GM18861 (cell line): ENCODE measurements at regions not wholly inside any gene's neighbourhood (a gene's known extent, or its start where the extent isn't known, plus 50 kb on each side); places are given as distances from the start of the nearest gene placed in this dataset.
"Not testable (repeated sequence)": the region's sequence is repeated elsewhere in the genome, so short reads cannot be mapped to it uniquely, and the experiment has no call there.

Experiments used
- ATAC-seq: cut with Tn5 transposase; IDR thresholded peaks from one replicate; pipeline ENCODE4 v1.9.1; 2021; ENCODE audit not compliant: unreplicated experiment

DNA sequence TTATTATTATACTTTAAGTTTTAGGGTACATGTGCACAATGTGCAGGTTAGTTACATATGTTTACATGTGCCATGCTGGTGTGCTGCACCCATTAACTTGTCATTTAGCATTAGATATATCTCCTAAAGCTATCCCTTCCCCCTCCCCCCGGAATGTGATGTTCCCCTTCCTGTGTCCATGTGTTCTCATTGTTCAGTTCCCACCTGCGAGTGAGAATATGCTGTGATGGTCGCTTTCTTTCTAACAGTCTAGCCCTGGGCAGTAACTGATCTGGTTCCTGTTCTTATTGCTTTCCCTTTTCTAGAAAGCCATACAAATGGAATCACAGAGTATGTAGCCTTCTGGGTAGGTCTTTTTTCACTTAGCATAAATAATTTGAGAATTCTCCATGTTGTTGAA, 311.1 kb upstream of the CNTNAP2 start:
- ATAC-seq = not testable (repeated sequence)

- no peak for ATAC-seq
Measured at GRCh38 chr7:145797507-145797906, 319.1 kb upstream of the CNTNAP2 start.

GRCh38 chr7:145795132-145795531, 321.5 kb upstream of the CNTNAP2 start:
- ATAC-seq = no peak

- no peak for ATAC-seq
Measured at GRCh38 chr7:145784809-145785780, 331.5 kb upstream of the CNTNAP2 start.

- ATAC-seq = not testable (repeated sequence)
Measured at GRCh38 chr7:145781388-145781787, 335.2 kb upstream of the CNTNAP2 start.

- ATAC-seq = no peak
Measured at GRCh38 chr7:145779140-145779539, 337.5 kb upstream of the CNTNAP2 start.

DNA sequence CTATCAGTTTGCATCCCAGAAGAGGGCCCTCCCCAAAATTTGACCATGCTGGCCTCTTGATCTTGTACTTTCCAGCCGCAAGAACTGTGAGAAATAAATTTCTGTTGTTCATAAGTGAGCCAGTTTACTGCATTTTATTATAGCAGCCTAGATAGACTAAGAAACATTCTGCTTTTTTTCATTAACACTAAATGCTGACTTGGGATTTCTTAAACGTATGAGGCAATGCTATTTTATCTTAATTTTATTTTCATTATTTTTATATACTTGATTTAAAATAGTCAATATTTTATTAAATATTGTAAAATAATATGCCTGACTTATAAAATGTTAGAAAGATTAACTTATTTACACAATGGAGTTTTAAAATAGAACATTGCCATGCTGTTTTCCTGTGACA, 341.8 kb upstream of the CNTNAP2 start:
- ATAC-seq = no peak

DNA sequence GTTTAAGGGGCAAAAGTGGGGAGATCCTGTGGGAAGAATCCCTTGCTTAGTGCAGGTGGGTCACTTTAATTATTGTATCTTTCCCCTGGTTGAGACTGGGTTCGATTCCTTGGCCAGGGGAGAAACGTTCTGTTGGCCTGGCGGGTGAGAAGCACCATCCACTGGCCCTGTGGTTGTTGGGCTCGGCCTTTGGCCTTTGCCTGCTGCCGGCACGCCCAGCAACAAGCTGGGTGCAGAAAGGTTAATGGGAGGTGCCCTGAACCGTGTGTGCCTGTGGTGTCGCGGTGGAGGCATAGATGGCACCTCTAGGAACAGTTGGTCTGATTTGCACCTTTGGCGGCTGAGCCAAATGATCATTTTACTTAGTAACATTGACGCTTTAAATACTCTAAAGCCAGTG, 363.6 kb upstream of the CNTNAP2 start:
- ATAC-seq = no peak

DNA sequence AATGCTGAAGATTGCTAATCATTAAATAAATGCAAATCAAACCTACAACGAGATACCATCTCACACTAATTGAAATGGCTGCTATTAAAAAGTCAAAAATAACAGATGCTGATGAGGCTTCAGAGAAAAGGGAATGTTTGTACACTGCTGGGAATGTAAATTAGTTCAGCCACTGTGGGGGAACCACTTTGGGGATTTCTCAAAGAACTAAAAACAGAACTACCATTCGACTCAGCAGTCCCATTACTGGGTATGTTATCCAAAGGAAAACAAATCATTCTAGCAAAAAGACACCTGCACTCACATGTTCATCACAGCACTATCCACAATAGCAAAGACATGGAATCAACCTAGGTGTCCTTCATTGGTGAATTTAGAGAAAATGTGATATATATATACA, 379.0 kb upstream of the CNTNAP2 start:
- ATAC-seq = no peak

DNA sequence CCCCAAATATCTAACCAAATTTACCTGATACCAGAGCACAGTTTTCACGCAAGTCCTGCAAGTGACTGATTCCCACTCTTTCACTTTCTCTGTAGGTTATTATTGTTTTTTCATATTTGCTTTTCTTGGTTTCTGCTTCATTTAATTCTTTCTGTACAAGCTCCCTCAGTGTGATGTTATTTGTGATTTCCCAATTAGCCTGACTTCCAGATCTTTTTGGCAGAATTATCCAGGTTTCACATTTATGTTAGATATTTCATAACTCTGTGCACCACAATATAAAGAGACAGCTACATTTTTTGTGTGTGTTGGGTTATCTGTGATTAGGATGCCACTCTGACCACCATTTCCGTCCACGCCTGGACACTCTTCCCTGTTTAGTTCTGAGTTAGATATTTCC, 381.5 kb upstream of the CNTNAP2 start:
- no peak for ATAC-seq

GRCh38 chr7:145732521-145732920, 384.1 kb upstream of the CNTNAP2 start:
- no peak for ATAC-seq

- no peak for ATAC-seq
Measured at GRCh38 chr7:145729691-145730090, 386.9 kb upstream of the CNTNAP2 start.

- no peak for ATAC-seq
Measured at GRCh38 chr7:145718129-145718528, 398.5 kb upstream of the CNTNAP2 start.

- ATAC-seq = no peak
Measured at GRCh38 chr7:145700488-145700887, 416.1 kb upstream of the CNTNAP2 start.

GRCh38 chr7:145698526-145699262, 417.9 kb upstream of the CNTNAP2 start:
- no peak for ATAC-seq

DNA sequence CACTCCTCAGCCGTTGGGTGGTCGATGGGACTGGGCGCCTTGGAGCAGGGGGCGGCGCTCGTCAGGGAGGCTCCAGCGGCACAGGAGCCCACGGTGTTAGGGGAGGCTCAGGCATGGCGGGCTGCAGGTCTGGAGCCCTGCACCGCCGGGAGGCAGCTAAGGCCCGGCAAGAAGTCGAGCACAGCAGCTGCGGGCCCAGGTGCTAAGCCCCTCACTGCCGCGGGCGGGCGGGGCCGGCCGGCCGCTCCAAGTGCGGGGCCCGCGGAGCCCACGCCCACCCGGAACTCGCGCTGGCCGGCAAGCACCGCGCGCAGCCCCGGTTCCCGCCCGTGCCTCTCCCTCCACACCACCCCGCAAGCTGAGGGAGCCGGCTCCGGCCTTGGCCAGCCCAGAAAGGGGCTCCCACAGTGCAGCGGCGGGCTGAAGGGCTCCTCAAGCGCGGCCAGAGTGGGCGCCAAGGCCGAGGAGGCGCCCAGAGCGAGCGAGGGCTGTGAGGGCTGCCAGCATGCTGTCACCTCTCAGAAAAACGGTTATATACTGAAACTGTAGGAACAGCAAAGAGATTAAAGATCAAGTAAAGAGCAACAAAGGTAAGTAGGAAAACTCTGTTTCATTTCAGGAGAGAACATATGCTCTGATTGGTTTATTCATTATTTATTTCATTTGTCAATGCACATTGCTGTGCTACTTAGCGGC, 419.0 kb upstream of the CNTNAP2 start:
- ATAC-seq = not testable (repeated sequence)

DNA sequence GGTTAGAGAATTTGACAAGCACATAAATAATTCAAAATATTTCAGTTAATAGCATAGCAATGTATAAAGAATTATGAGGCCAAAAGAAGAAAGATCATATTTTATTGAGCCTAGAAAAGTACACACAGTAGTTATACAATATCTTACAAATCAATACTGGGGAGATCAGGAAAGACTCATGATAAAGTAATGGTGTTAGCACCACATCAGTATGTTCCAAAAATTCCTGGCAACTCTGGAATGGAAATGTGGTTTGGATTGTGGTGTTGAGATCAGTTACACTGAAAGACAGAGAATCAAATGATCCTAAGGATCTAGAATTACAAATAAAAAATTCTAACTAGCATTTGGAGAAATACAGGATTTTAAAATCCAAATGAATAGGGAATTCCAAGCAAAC, 420.5 kb upstream of the CNTNAP2 start:
- no peak for ATAC-seq

DNA sequence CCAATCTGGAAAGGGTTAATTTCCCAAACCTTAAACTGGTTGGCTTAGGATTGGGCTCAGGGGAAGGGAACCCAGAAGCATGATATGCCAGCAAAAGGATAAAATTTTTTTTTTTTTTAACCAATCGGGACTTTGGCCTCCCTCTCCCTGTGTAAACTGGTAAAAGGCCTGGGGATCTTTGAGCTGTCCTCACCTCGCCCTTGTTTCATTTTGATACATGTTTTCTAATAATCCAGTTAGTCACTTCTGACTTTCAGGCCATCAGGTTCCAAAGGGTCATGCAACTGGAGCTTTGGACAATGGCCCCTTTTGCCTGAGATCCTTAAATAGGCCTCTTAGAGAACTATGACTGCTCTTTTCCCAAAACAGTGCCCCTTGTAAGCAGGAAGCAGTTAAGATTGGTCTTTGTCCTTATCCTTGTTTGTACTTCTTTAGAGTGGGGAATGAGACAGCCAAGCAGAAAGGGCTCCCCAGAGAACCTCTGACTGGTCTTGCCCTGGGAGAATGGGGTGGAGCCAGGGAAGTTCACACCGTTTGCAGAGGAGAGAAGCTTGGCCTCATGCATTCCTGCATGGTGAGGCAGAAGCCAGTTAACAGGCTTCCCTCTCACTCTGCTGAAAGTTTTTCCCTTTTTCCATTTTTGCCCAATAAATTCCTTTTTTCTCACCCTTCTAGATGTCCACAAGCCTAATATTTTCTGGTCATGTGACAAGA, 424.2 kb upstream of the CNTNAP2 start:
- no peak for ATAC-seq

DNA sequence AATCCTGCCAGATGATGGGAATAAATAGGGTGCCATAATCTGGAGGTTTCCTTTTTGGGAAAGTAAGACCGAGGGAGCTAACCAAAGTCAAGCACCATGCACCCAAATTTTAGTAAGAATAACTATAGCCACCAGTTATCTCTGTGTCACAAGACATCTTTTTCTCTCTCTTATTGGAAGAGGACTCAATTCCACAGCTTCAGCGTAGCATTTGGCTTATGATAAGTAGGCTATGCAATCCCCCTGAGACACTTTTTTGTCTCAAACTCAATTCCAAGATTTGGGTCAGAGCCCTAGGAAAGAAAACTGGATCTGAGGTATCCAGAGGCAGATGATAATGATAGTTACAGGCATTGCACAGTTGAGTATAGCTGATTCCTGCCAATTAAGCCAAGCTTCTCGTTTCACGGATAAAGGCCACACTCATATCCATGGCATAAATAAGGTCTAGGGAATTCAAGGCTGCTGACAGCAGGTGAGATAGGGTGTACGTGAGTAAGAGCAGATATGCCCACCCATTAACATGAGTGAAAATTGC, 425.2 kb upstream of the CNTNAP2 start:
- no peak for ATAC-seq

- no peak for ATAC-seq
Measured at GRCh38 chr7:145681646-145682045, 435.0 kb upstream of the CNTNAP2 start.

DNA sequence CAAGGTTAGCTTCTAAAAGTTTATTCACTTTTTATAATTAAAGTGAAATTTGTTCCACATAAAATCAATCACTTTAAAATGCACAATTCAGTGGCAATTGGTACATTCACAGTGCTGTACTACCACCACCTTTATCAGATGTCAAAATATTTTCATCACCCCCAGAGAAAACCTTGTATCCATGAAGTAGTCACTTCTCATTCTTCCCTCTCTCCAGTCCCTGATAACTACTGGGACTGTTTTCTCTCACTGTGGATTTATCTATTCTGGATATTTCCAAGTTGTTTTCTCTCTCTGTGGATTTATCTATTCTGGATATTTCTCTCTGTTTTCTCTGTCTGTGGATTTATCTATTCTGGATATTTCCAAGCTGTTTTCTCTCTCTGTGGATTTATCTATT, 435.4 kb upstream of the CNTNAP2 start:
- ATAC-seq = no peak
